ENCODE measurements at regions not wholly inside any gene's neighbourhood (a gene's known extent, or its start where the extent isn't known, plus 50 kb on each side); places are given as distances from the start of the nearest gene placed in this dataset.

GRCh38 chr15:46301826-46302225 is 667.0 kb downstream of the SQOR start:
- no peak for TF ChIP-seq CTCF (IDR thresholded peaks at IDR 0.05; ENCODE audit: insufficient read depth, missing control alignments)
- DNase-seq (ENCODE audit: insufficient read length, low spot score) (no peak), FAIRE-seq (no peak)

- no peak for DNase-seq (ENCODE audit: insufficient read length, low spot score)
- FAIRE-seq = no peak
- TF ChIP-seq CTCF (IDR thresholded peaks at IDR 0.05; ENCODE audit: insufficient read depth, missing control alignments) = peak; percentile 37
Observed at GRCh38 chr15:46304321-46304720, 669.5 kb downstream of the SQOR start.

GRCh38 chr15:46307746-46308145 is 672.9 kb downstream of the SQOR start:
- no peak for TF ChIP-seq CTCF (IDR thresholded peaks at IDR 0.05; ENCODE audit: insufficient read depth, missing control alignments)
- DNase-seq (ENCODE audit: insufficient read length, low spot score) (no peak), FAIRE-seq (no peak)

GRCh38 chr15:46309914-46310313 is 675.1 kb downstream of the SQOR start:
- TF ChIP-seq CTCF (IDR thresholded peaks at IDR 0.05; ENCODE audit: insufficient read depth, missing control alignments) = peak; percentile 27
- FAIRE-seq = no peak
- DNase-seq (ENCODE audit: insufficient read length, low spot score) = no peak

GRCh38 chr15:46312133-46312740 is 677.4 kb downstream of the SQOR start:
- DNase-seq (ENCODE audit: insufficient read length, low spot score) (no peak), FAIRE-seq (peak; percentile 80)
- peak; percentile 95 for TF ChIP-seq CTCF (IDR thresholded peaks at IDR 0.05; ENCODE audit: insufficient read depth, missing control alignments)

- FAIRE-seq (no peak), DNase-seq (ENCODE audit: insufficient read length, low spot score) (no peak)
- no peak for TF ChIP-seq CTCF (IDR thresholded peaks at IDR 0.05; ENCODE audit: insufficient read depth, missing control alignments)
Observed at GRCh38 chr15:46315434-46315833, 680.6 kb downstream of the SQOR start.

GRCh38 chr15:46316024-46316423 is 681.2 kb downstream of the SQOR start:
- FAIRE-seq = no peak
- no peak for DNase-seq (ENCODE audit: insufficient read length, low spot score)
- no peak for TF ChIP-seq CTCF (IDR thresholded peaks at IDR 0.05; ENCODE audit: insufficient read depth, missing control alignments)

Measured in D721Med (cell line).